CD4-positive, alpha-beta T cell treated with Interferon gamma for 1 hour (primary cell): ENCODE measurements at regions not wholly inside any gene's neighbourhood (a gene's known extent, or its start where the extent isn't known, plus 50 kb on each side); places are given as distances from the start of the nearest gene placed in this dataset.
A peak's percentile ranks its signal among the peaks of the same experiment; 100 is the strongest.
"Not testable (repeated sequence)": the region's sequence is repeated elsewhere in the genome, so short reads cannot be mapped to it uniquely, and the experiment has no call there.

Source experiments
- DNase-seq: peaks from one replicate; pipeline ENCODE4 v3.0.0-alpha.2; 2020

GRCh38 chr11:23377909-23378308, 517.6 kb upstream of the CCDC179 start:
- no peak for DNase-seq

GRCh38 chr11:23391031-23391430, 530.8 kb upstream of the CCDC179 start:
- DNase-seq = no peak

- DNase-seq = no peak
These were observed 537.8 kb upstream of the CCDC179 start for GRCh38 chr11:23398052-23398451.

- DNase-seq = no peak
These were observed 539.7 kb upstream of the CCDC179 start for GRCh38 chr11:23399995-23400394.

- no peak for DNase-seq
These were observed 543.2 kb upstream of the CCDC179 start for GRCh38 chr11:23403210-23404185.

GRCh38 chr11:23404225-23405160, 544.2 kb upstream of the CCDC179 start:
- DNase-seq = peak; percentile 1

- no peak for DNase-seq
These were observed 545.2 kb upstream of the CCDC179 start for GRCh38 chr11:23405350-23405937.

GRCh38 chr11:23406131-23406819, 546.0 kb upstream of the CCDC179 start:
- no peak for DNase-seq

- DNase-seq = no peak
These were observed 552.8 kb upstream of the CCDC179 start for GRCh38 chr11:23413057-23413456.

GRCh38 chr11:23423104-23423503, 562.8 kb upstream of the CCDC179 start:
- DNase-seq = no peak

- DNase-seq = no peak
These were observed 563.4 kb upstream of the CCDC179 start for GRCh38 chr11:23423656-23424055.

- no peak for DNase-seq
These were observed 565.1 kb upstream of the CCDC179 start for GRCh38 chr11:23425381-23425780.

GRCh38 chr11:23429569-23429968, 569.3 kb upstream of the CCDC179 start:
- DNase-seq = no peak

GRCh38 chr11:23453522-23453921, 593.2 kb upstream of the CCDC179 start:
- DNase-seq = no peak

GRCh38 chr11:23455321-23455891, 595.1 kb upstream of the CCDC179 start:
- DNase-seq = no peak

GRCh38 chr11:23457641-23458040, 597.4 kb upstream of the CCDC179 start:
- DNase-seq = no peak

GRCh38 chr11:23471878-23472277, 611.6 kb upstream of the CCDC179 start:
- no peak for DNase-seq

- DNase-seq = no peak
These were observed 613.5 kb upstream of the CCDC179 start for GRCh38 chr11:23473782-23474181.

GRCh38 chr11:23480736-23481135, 620.5 kb upstream of the CCDC179 start:
- no peak for DNase-seq

GRCh38 chr11:23484146-23484545, 623.9 kb upstream of the CCDC179 start:
- not testable (repeated sequence) for DNase-seq

- not testable (repeated sequence) for DNase-seq
These were observed 624.3 kb upstream of the CCDC179 start for GRCh38 chr11:23484618-23485017.
